Panc1 (cell line): ENCODE measurements at regions not wholly inside any gene's neighbourhood (a gene's known extent, or its start where the extent isn't known, plus 50 kb on each side); places are given as distances from the start of the nearest gene placed in this dataset.

ENCODE experiments used
- ATAC-seq: fragments of 200-7000 bp; cut with Tn5 transposase; 2 replicates; pipeline ENCODE4 v1.9.1; 2020; ENCODE audit warnings: mild to moderate bottlenecking, moderate library complexity
- BruUV-seq: library from RNA; stranded (reverse); fragments of 400-500 nt; replicated peaks from 2 replicates; lab custom pipeline; 2021; lab: Mats Ljungman, UMichigan
- CTCF ChIA-PET: fragments of 300-600 bp; sonication (Branson Sonifier 250); formaldehyde crosslinking; loops from one replicate; lab custom pipeline; 2022; ENCODE audit warnings: antibody characterized with exemption; lab: Charles Lee
- POLR2A ChIA-PET: fragments of 300-600 bp; sonication (Branson Sonifier 250); formaldehyde crosslinking; loops from one replicate; lab custom pipeline; 2022; ENCODE audit warnings: antibody characterized with exemption; lab: Charles Lee
- DNase-seq: peaks from one replicate; pipeline ENCODE4 v3.0.0-alpha.2; 2010; ENCODE audit warnings: low read depth, low spot score
- H3K27ac ChIP-seq: 2 replicates; pipeline ENCODE4 v1.5.1; 2011; ENCODE audit warnings: mild to moderate bottlenecking, low read length, inconsistent platforms
- H3K27me3 ChIP-seq: fragments of 200-500 bp; sonication (Bioruptor generic); 2 replicates; pipeline ENCODE4 v1.6.0; 2014; ENCODE audit warnings: low read length, inconsistent platforms; ENCODE audit not compliant: control insufficient read depth, insufficient read depth
- H3K36me3 ChIP-seq: fragments of 200-500 bp; sonication (Bioruptor generic); 2 replicates; pipeline ENCODE4 v1.5.1; 2014; ENCODE audit warnings: inconsistent platforms, mild to moderate bottlenecking, low read length, moderate library complexity; ENCODE audit not compliant: control insufficient read depth, insufficient read depth
- H3K4me1 ChIP-seq: 2 replicates; pipeline ENCODE4 v1.5.1; 2011; ENCODE audit warnings: inconsistent platforms, mild to moderate bottlenecking, low read length, moderate library complexity; ENCODE audit not compliant: control insufficient read depth, insufficient read depth
- H3K4me3 ChIP-seq, 2 experiments: 2 replicates each; pipeline ENCODE4 v1.5.1; 2011 to 2012; ENCODE audit warnings: low read depth in 2 of 2, low read length in 2 of 2, mild to moderate bottlenecking in 2 of 2, inconsistent platforms in 1 of 2, moderate library complexity in 1 of 2
- H3K9me3 ChIP-seq: fragments of 200-500 bp; sonication (Bioruptor generic); 2 replicates; pipeline ENCODE4 v1.5.1; 2014; ENCODE audit warnings: low read depth, mild to moderate bottlenecking, inconsistent platforms, low read length, moderate library complexity; ENCODE audit not compliant: control insufficient read depth, insufficient read depth
- CTCF ChIP-seq: fragments of 450-650 bp; IDR thresholded peaks from 2 replicates; pipeline ENCODE4 v1.5.1; 2017; ENCODE audit warnings: mild to moderate bottlenecking
- POLR2AphosphoS5 ChIP-seq: IDR thresholded peaks from 2 replicates; pipeline ENCODE4 v1.6.1; 2012; ENCODE audit warnings: mild to moderate bottlenecking, low read depth, low read length, moderate library complexity
- REST ChIP-seq, 2 experiments: IDR thresholded peaks; 2 replicates each; pipeline ENCODE4 v1.6.1; 2011 to 2012; ENCODE audit warnings: low read depth in 2 of 2, control low read depth in 1 of 2, low read length in 1 of 2, mild to moderate bottlenecking in 1 of 2, moderate library complexity in 1 of 2; ENCODE audit not compliant: insufficient read depth in 1 of 2
- SIN3A ChIP-seq: IDR thresholded peaks from 2 replicates; pipeline ENCODE4 v1.6.1; 2012; ENCODE audit warnings: low read depth, mild to moderate bottlenecking, low read length, moderate library complexity, borderline replicate concordance; ENCODE audit not compliant: insufficient read depth
- TCF7L2 ChIP-seq: IDR thresholded peaks from 2 replicates; pipeline ENCODE4 v1.6.1; 2011; ENCODE audit warnings: mild to moderate bottlenecking, low read depth, low read length, inconsistent platforms
- in situ Hi-C: cut with HindIII; loops from 2 replicates; pipeline ENCODE4 v1.10.0; 2016; ENCODE audit warnings: low sequenced_read_pairs, low pct_unique_long_range_greater_than_20kb
- intact Hi-C: fragments of 100-400 bp; cut with micrococcal nuclease; formaldehyde crosslinking; loops from one replicate; pipeline ENCODE4 v1.10.0; 2022; ENCODE audit not compliant: unreplicated experiment

- no peak overlapping the region for H3K4me3 ChIP-seq
- H3K36me3 ChIP-seq: no peaks in the 10 kb centered on the region
- BruUV-seq: no TSS peak
- ChIA-PET POLR2A (no interaction called here), CTCF (no interaction called here)
- in situ Hi-C loops (no loop called here), intact Hi-C loops (no loop called here)
- TF ChIP-seq TCF7L2 (no peak), SIN3A (no peak), REST (IDR thresholded peaks at IDR 0.05; ENCODE audit: insufficient read depth in 1 of 2, low read depth in 2 of 2, low read length in 1 of 2) (no peak), CTCF (no peak), POLR2AphosphoS5 (no peak)
- no peaks in the 10 kb centered on the region for H3K9me3 ChIP-seq
- no peaks in the 10 kb centered on the region for H3K4me1 ChIP-seq
- DNase-seq (no peak), ATAC-seq (no peak)
- no peak overlapping the region for H3K27ac ChIP-seq
- no peaks in the 10 kb centered on the region for H3K27me3 ChIP-seq
Measured at GRCh38 chr13:24099490-24099889, 61.0 kb upstream of the SPATA13 start.

GRCh38 chr13:24100188-24100587, 60.3 kb upstream of the SPATA13 start:
- Histone ChIP-seq H3K27me3 (no peaks in the 10 kb centered on the region), H3K9me3 (no peaks in the 10 kb centered on the region), H3K27ac (no peak overlapping the region), H3K4me3 (no peak overlapping the region), H3K36me3 (no peaks in the 10 kb centered on the region), H3K4me1 (no peaks in the 10 kb centered on the region)
- ChIA-PET POLR2A (no interaction called here), CTCF (interaction anchor here (0.5 kb wide), 1 partner anchor 81 kb away, joined by 4 read pairs; no protein-coding TSS in a partner anchor)
- in situ Hi-C loops (no loop called here), intact Hi-C loops (no loop called here)
- DNase-seq (no peak), ATAC-seq (no peak)
- BruUV-seq: no TSS peak
- TF ChIP-seq SIN3A: no peak
- no peak for TF ChIP-seq TCF7L2
- no peak for TF ChIP-seq POLR2AphosphoS5
- TF ChIP-seq REST (IDR thresholded peaks at IDR 0.05; ENCODE audit: insufficient read depth in 1 of 2, low read depth in 2 of 2, low read length in 1 of 2): no peak
- no peak for TF ChIP-seq CTCF
